Tibial nerve (tissue), 3 donors: ENCODE measurements at regions not wholly inside any gene's neighbourhood (a gene's known extent, or its start where the extent isn't known, plus 50 kb on each side); places are given as distances from the start of the nearest gene placed in this dataset.

Experiments
- EP300 ChIP-seq, 2 donors: sonication (generic); formaldehyde crosslinking; IDR thresholded peaks; one replicate each; pipeline ENCODE4 v1.6.1; 2017; ENCODE audit warnings: antibody characterized with exemption in 2 of 2, mild to moderate bottlenecking in 1 of 2
- POLR2A ChIP-seq, 2 donors: fragments of 450-650 bp; IDR thresholded peaks; one replicate each; pipeline ENCODE4 v1.6.1; 2017; ENCODE audit warnings: antibody characterized with exemption in 2 of 2, mild to moderate bottlenecking in 2 of 2, moderate library complexity in 2 of 2

DNA sequence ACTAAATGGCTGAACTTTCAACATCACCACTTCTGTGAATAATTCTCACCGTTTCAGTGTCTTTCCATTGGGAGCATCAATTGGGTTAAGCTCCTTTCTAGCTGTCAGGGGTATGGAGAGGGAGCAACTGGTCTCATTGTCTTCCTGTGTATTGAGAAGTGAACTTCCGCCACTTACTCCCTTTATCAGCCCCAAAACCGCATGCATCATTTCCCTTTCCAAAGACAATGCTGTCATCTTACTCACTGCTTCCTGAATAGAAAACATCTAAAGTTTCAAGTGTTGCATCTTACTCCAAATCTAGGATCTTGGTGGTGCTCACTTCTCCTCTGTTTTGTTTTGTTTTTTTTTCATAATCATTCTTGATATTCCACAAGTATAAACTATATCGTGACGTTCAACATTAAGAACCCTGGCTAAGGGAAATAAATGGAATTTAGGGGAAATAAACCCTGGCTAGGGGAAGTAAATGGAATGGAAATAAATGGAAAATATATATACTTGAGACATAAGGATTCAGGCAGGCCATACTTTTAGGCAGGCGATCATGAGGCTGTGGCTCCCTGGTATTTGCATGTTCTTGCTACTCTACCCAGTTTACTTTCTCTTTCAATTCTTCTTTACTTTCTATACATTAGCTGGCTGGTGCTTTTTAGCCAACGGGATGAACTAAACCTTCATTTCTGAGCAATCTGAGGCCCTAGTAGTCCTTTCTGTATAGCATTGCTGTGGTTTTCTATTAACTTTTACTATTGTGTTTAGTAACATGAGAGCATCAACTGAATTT, 371.9 kb downstream of the BMPER start:
- TF ChIP-seq EP300 (IDR thresholded peaks at IDR 0.05), result no peak
- no peak for TF ChIP-seq POLR2A (IDR thresholded peaks at IDR 0.05)
